HepG2 (cell line): ENCODE measurements at regions not wholly inside any gene's neighbourhood (a gene's known extent, or its start where the extent isn't known, plus 50 kb on each side); places are given as distances from the start of the nearest gene placed in this dataset.

Experiments used
- CC2D1A ChIP-seq: sonication (generic); formaldehyde crosslinking; IDR thresholded peaks from 2 replicates; pipeline ENCODE4 v1.8.1; 2023; ENCODE audit warnings: mild to moderate bottlenecking, missing genetic modification reagents
- HOXA3 ChIP-seq: sonication (generic); formaldehyde crosslinking; IDR thresholded peaks from 2 replicates; pipeline ENCODE4 v1.5.0; 2020; ENCODE audit warnings: missing genetic modification reagents
- NFE2 ChIP-seq: sonication (generic); formaldehyde crosslinking; IDR thresholded peaks from 2 replicates; pipeline ENCODE4 v1.4.0; 2020; ENCODE audit warnings: missing genetic modification reagents
- ZNF33B ChIP-seq: sonication (generic); formaldehyde crosslinking; IDR thresholded peaks from 2 replicates; pipeline ENCODE4 v1.5.1; 2020; ENCODE audit warnings: mild to moderate bottlenecking, missing genetic modification reagents
- ZNF580 ChIP-seq: IDR thresholded peaks from 2 replicates; pipeline ENCODE4 v1.6.1; 2016; ENCODE audit warnings: low read depth, borderline replicate concordance
- ZNF629 ChIP-seq: sonication (generic); formaldehyde crosslinking; conservative IDR thresholded peaks from 2 replicates; pipeline ENCODE4 v1.5.0; 2020; ENCODE audit warnings: missing genetic modification reagents
- TF ChIP-seq, protein P1 (sequence below): sonication (generic); formaldehyde crosslinking; IDR thresholded peaks from 2 replicates; pipeline ENCODE4 v1.9.0; 2021; ENCODE audit warnings: missing genetic modification reagents, borderline replicate concordance
- TF ChIP-seq, protein P2 (sequence below): sonication (generic); formaldehyde crosslinking; IDR thresholded peaks from 2 replicates; pipeline ENCODE4 v1.5.0; 2020; ENCODE audit warnings: mild to moderate bottlenecking, missing genetic modification reagents, moderate library complexity
- TF ChIP-seq, protein P3 (sequence below): IDR thresholded peaks from 2 replicates; pipeline ENCODE4 v1.6.1; 2012; ENCODE audit warnings: inconsistent platforms
- TF ChIP-seq, protein P4 (sequence below), 2 experiments: sonication (generic) in 1 of 2; formaldehyde crosslinking in 1 of 2; IDR thresholded peaks; 2 replicates each; pipeline versions ENCODE4 v1.5.1 to v1.6.1; 2011 to 2020; ENCODE audit warnings: borderline replicate concordance in 1 of 2, low read depth in 1 of 2, low read length in 1 of 2, mild to moderate bottlenecking in 1 of 2, missing genetic modification reagents in 1 of 2, moderate library complexity in 1 of 2
- TF ChIP-seq, protein P5 (sequence below): fragments of 450-650 bp; IDR thresholded peaks from 2 replicates; pipeline ENCODE4 v1.6.1; 2017

- TF ChIP-seq ZNF629 (CRISPR knock-in tag) (no peak), ZNF33B (no peak), NFE2 (CRISPR knock-in tag) (no peak), CC2D1A (no peak), ZNF580 (CRISPR knock-in tag) (no peak), HOXA3 (CRISPR knock-in tag) (no peak)
- TF ChIP-seq, protein P1, sequence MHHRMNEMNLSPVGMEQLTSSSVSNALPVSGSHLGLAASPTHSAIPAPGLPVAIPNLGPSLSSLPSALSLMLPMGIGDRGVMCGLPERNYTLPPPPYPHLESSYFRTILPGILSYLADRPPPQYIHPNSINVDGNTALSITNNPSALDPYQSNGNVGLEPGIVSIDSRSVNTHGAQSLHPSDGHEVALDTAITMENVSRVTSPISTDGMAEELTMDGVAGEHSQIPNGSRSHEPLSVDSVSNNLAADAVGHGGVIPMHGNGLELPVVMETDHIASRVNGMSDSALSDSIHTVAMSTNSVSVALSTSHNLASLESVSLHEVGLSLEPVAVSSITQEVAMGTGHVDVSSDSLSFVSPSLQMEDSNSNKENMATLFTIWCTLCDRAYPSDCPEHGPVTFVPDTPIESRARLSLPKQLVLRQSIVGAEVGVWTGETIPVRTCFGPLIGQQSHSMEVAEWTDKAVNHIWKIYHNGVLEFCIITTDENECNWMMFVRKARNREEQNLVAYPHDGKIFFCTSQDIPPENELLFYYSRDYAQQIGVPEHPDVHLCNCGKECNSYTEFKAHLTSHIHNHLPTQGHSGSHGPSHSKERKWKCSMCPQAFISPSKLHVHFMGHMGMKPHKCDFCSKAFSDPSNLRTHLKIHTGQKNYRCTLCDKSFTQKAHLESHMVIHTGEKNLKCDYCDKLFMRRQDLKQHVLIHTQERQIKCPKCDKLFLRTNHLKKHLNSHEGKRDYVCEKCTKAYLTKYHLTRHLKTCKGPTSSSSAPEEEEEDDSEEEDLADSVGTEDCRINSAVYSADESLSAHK (CRISPR knock-in tag), result no peak
- TF ChIP-seq, protein P2, sequence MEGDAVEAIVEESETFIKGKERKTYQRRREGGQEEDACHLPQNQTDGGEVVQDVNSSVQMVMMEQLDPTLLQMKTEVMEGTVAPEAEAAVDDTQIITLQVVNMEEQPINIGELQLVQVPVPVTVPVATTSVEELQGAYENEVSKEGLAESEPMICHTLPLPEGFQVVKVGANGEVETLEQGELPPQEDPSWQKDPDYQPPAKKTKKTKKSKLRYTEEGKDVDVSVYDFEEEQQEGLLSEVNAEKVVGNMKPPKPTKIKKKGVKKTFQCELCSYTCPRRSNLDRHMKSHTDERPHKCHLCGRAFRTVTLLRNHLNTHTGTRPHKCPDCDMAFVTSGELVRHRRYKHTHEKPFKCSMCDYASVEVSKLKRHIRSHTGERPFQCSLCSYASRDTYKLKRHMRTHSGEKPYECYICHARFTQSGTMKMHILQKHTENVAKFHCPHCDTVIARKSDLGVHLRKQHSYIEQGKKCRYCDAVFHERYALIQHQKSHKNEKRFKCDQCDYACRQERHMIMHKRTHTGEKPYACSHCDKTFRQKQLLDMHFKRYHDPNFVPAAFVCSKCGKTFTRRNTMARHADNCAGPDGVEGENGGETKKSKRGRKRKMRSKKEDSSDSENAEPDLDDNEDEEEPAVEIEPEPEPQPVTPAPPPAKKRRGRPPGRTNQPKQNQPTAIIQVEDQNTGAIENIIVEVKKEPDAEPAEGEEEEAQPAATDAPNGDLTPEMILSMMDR (CRISPR knock-in tag), result no peak
- TF ChIP-seq, protein P3, sequence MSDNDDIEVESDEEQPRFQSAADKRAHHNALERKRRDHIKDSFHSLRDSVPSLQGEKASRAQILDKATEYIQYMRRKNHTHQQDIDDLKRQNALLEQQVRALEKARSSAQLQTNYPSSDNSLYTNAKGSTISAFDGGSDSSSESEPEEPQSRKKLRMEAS, result no peak
- TF ChIP-seq, protein P4, sequence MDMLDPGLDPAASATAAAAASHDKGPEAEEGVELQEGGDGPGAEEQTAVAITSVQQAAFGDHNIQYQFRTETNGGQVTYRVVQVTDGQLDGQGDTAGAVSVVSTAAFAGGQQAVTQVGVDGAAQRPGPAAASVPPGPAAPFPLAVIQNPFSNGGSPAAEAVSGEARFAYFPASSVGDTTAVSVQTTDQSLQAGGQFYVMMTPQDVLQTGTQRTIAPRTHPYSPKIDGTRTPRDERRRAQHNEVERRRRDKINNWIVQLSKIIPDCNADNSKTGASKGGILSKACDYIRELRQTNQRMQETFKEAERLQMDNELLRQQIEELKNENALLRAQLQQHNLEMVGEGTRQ (IDR thresholded peaks at IDR 0.05; ENCODE audit: low read depth, low read length), result no peak
- TF ChIP-seq, protein P4 (CRISPR knock-in tag; IDR thresholded peaks at IDR 0.05; ENCODE audit: borderline replicate concordance), result no peak
- TF ChIP-seq, protein P5, sequence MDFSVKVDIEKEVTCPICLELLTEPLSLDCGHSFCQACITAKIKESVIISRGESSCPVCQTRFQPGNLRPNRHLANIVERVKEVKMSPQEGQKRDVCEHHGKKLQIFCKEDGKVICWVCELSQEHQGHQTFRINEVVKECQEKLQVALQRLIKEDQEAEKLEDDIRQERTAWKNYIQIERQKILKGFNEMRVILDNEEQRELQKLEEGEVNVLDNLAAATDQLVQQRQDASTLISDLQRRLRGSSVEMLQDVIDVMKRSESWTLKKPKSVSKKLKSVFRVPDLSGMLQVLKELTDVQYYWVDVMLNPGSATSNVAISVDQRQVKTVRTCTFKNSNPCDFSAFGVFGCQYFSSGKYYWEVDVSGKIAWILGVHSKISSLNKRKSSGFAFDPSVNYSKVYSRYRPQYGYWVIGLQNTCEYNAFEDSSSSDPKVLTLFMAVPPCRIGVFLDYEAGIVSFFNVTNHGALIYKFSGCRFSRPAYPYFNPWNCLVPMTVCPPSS, result no peak
These were observed 139.2 kb downstream of the DUSP6 start for GRCh38 chr12:89213139-89213538.
